Caco-2 (cell line): ENCODE measurements at regions not wholly inside any gene's neighbourhood (a gene's known extent, or its start where the extent isn't known, plus 50 kb on each side); places are given as distances from the start of the nearest gene placed in this dataset.
"Not testable (repeated sequence)": the region's sequence is repeated elsewhere in the genome, so short reads cannot be mapped to it uniquely, and the experiment has no call there.

Source experiments
- BruUV-seq: library from RNA; stranded (reverse); fragments of 400-500 nt; replicated peaks from 2 replicates; lab custom pipeline; 2021; lab: Mats Ljungman, UMichigan
- CTCF ChIA-PET: fragments of 300-600 bp; sonication (Branson Sonifier 250); formaldehyde crosslinking; loops from one replicate; lab custom pipeline; 2022; ENCODE audit warnings: antibody characterized with exemption; lab: Charles Lee
- POLR2A ChIA-PET: fragments of 300-600 bp; sonication (Branson Sonifier 250); formaldehyde crosslinking; loops from one replicate; lab custom pipeline; 2022; ENCODE audit warnings: antibody characterized with exemption; lab: Charles Lee
- DNase-seq, 2 experiments: peaks; one replicate each; pipeline versions ENCODE4 v3.0.0 to v3.0.0-alpha.2; 2020 to 2022
- H3K27me3 ChIP-seq: replicated peaks from 2 replicates; pipeline ENCODE4 v1.6.0; 2011; ENCODE audit warnings: low read length; ENCODE audit not compliant: control insufficient read depth, insufficient read depth
- H3K36me3 ChIP-seq: 2 replicates; pipeline ENCODE4 v1.5.1; 2011; ENCODE audit warnings: low read length; ENCODE audit not compliant: control insufficient read depth, insufficient read depth
- H3K4me1 ChIP-seq: fragments of 250-450 bp; sonication (Bioruptor Pico); 2 replicates; pipeline ENCODE4 v1.5.1; 2020; ENCODE audit warnings: mild to moderate bottlenecking
- H3K4me3 ChIP-seq: 2 replicates; pipeline ENCODE4 v1.5.1; 2011; ENCODE audit warnings: low read depth, mild to moderate bottlenecking, control low read depth, low read length
- H3K9me3 ChIP-seq: fragments of 250-450 bp; sonication (Bioruptor Pico); 2 replicates; pipeline ENCODE4 v1.5.1; 2020; ENCODE audit warnings: mild to moderate bottlenecking, moderate library complexity
- H3K27ac Mint-ChIP-seq: one replicate; pipeline ENCODE4 v1.8.0; 2022; ENCODE audit warnings: mixed read lengths; ENCODE audit not compliant: unreplicated experiment
- H3K27me3 Mint-ChIP-seq: one replicate; pipeline ENCODE4 v1.8.0; 2022; ENCODE audit warnings: mixed read lengths; ENCODE audit not compliant: insufficient read depth, unreplicated experiment
- H3K36me3 Mint-ChIP-seq: one replicate; pipeline ENCODE4 v1.8.0; 2022; ENCODE audit warnings: mild to moderate bottlenecking, mixed read lengths; ENCODE audit not compliant: insufficient read depth, unreplicated experiment
- H3K4me1 Mint-ChIP-seq: one replicate; pipeline ENCODE4 v1.8.0; 2022; ENCODE audit warnings: low read depth, mixed read lengths; ENCODE audit not compliant: unreplicated experiment
- H3K4me3 Mint-ChIP-seq: one replicate; pipeline ENCODE4 v1.8.0; 2022; ENCODE audit warnings: mild to moderate bottlenecking, moderate library complexity, mixed read lengths; ENCODE audit not compliant: unreplicated experiment
- H3K9me3 Mint-ChIP-seq: one replicate; pipeline ENCODE4 v1.8.0; 2022; ENCODE audit warnings: mixed read lengths; ENCODE audit not compliant: unreplicated experiment
- intact Hi-C: fragments of 100-400 bp; cut with micrococcal nuclease; formaldehyde crosslinking; loops from one replicate; pipeline ENCODE4 v1.10.0; 2022; ENCODE audit not compliant: unreplicated experiment
- TF ChIP-seq, protein P1 (sequence below), 2 experiments: fragments of 200-600 bp in 1 of 2; IDR thresholded peaks; 1 replicate in 1 of 2; 2 replicates in 1 of 2; pipeline versions ENCODE4 v1.5.1 to v1.8.0; 2011 to 2022; ENCODE audit warnings: antibody characterized with exemption in 1 of 2, control low read depth in 1 of 2, inconsistent platforms in 1 of 2, low read depth in 1 of 2, low read length in 1 of 2, mild to moderate bottlenecking in 1 of 2, moderate library complexity in 1 of 2; ENCODE audit not compliant: insufficient read depth in 1 of 2, severe bottlenecking in 1 of 2, unreplicated experiment in 1 of 2

DNA sequence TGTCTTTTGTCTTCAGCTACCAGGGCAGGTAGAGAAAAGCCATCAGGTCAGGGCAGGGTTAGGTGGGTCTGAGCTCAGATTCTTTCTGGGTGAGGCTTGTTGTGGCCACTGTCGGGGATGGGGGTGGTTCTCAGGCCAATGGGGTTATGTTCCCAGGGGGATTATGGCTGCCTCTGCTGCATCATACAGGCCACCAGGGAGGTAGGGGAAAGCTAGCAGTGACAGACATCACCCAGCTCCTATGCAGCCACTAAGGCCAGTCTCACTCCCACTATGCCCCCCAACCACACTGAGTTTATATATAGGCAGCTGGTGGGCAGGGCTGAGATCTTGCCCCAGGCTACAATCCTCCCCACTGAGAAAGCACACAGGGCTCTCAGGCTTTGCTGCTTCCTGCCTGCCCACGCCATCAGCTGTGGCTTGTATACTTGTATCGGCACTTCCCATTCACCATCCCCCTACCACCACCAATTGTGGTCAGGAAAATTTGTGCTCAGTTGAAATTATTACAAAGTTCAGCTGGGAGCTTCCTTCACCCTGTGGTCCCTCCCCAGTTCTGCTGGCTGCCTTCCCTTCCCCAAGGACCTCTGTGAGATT, 72.6 kb upstream of the PTPN13 start:
- H3K4me3 Mint-ChIP-seq = no peak overlapping the region
- H3K9me3 ChIP-seq = peaks cover 15% of the 10 kb centered on the region
- BruUV-seq = no TSS peak
- DNase-seq = no peak
- H3K4me3 ChIP-seq = no peak overlapping the region
- intact Hi-C loops = no loop called here
- H3K27me3 Mint-ChIP-seq = peaks cover 6% of the 10 kb centered on the region
- CTCF ChIA-PET = no interaction called here
- no peaks in the 10 kb centered on the region for H3K36me3 Mint-ChIP-seq
- no peaks in the 10 kb centered on the region for H3K4me1 Mint-ChIP-seq
- no peaks in the 10 kb centered on the region for H3K4me1 ChIP-seq
- POLR2A ChIA-PET = no interaction called here
- TF ChIP-seq, protein P1, sequence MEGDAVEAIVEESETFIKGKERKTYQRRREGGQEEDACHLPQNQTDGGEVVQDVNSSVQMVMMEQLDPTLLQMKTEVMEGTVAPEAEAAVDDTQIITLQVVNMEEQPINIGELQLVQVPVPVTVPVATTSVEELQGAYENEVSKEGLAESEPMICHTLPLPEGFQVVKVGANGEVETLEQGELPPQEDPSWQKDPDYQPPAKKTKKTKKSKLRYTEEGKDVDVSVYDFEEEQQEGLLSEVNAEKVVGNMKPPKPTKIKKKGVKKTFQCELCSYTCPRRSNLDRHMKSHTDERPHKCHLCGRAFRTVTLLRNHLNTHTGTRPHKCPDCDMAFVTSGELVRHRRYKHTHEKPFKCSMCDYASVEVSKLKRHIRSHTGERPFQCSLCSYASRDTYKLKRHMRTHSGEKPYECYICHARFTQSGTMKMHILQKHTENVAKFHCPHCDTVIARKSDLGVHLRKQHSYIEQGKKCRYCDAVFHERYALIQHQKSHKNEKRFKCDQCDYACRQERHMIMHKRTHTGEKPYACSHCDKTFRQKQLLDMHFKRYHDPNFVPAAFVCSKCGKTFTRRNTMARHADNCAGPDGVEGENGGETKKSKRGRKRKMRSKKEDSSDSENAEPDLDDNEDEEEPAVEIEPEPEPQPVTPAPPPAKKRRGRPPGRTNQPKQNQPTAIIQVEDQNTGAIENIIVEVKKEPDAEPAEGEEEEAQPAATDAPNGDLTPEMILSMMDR (IDR thresholded peaks at IDR 0.05; ENCODE audit: insufficient read depth in 1 of 2, low read depth in 1 of 2, low read length in 1 of 2, severe bottlenecking in 1 of 2, unreplicated experiment in 1 of 2) = no peak
- H3K36me3 ChIP-seq = no peaks in the 10 kb centered on the region
- no peak overlapping the region for H3K27ac Mint-ChIP-seq
- no peaks in the 10 kb centered on the region for H3K27me3 ChIP-seq
- H3K9me3 Mint-ChIP-seq = peaks cover 23% of the 10 kb centered on the region

- no TSS peak for BruUV-seq
- no peak overlapping the region for H3K4me3 ChIP-seq
- no peak overlapping the region for H3K4me3 Mint-ChIP-seq
- H3K27me3 Mint-ChIP-seq = peaks cover 6% of the 10 kb centered on the region
- no peaks in the 10 kb centered on the region for H3K36me3 Mint-ChIP-seq
- no peak overlapping the region for H3K27ac Mint-ChIP-seq
- H3K4me1 Mint-ChIP-seq = no peaks in the 10 kb centered on the region
- H3K9me3 ChIP-seq = peaks cover 15% of the 10 kb centered on the region
- DNase-seq = no peak
- H3K36me3 ChIP-seq = no peaks in the 10 kb centered on the region
- H3K4me1 ChIP-seq = no peaks in the 10 kb centered on the region
- TF ChIP-seq, protein P1 (IDR thresholded peaks at IDR 0.05; ENCODE audit: insufficient read depth in 1 of 2, low read depth in 1 of 2, low read length in 1 of 2, severe bottlenecking in 1 of 2, unreplicated experiment in 1 of 2) = no peak
- CTCF ChIA-PET = interaction anchor here (0.9 to 1.1 kb wide), 2 partner anchors 21 to 24 kb away, joined by 3 to 9 read pairs; no protein-coding TSS in a partner anchor
- no peaks in the 10 kb centered on the region for H3K27me3 ChIP-seq
- peaks cover 23% of the 10 kb centered on the region for H3K9me3 Mint-ChIP-seq
- POLR2A ChIA-PET = no interaction called here
- intact Hi-C loops = no loop called here
Measured at GRCh38 chr4:86522349-86522748, 71.8 kb upstream of the PTPN13 start.

DNA sequence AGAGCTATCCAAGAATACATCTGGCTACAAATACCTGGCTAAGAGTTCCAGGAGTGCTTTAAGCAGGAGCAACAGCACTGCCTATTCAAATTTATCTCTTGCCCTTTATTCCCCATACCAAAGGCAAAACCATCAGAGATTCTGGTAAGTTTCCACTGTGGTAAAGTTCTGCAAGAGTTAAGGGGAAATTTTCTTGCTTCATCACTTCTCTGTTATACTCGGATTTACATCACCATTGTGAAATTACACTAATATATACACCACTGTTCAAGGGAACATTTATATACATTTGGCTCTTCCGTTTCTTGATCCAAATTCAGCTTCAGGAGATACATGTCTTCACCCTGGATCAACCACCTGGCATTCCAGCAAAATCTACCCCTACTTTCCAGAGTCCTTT, 70.8 kb upstream of the PTPN13 start:
- ChIA-PET CTCF (no interaction called here), POLR2A (no interaction called here)
- Mint-ChIP-seq H3K4me3 (no peak overlapping the region), H3K9me3 (peaks cover 20% of the 10 kb centered on the region), H3K27me3 (peaks cover 6% of the 10 kb centered on the region), H3K27ac (no peak overlapping the region), H3K4me1 (no peaks in the 10 kb centered on the region), H3K36me3 (no peaks in the 10 kb centered on the region)
- no peak for DNase-seq
- Histone ChIP-seq H3K36me3 (no peaks in the 10 kb centered on the region), H3K4me1 (no peaks in the 10 kb centered on the region), H3K27me3 (no peaks in the 10 kb centered on the region), H3K4me3 (no peak overlapping the region), H3K9me3 (peaks cover 15% of the 10 kb centered on the region)
- TF ChIP-seq, protein P1 (IDR thresholded peaks at IDR 0.05; ENCODE audit: insufficient read depth in 1 of 2, low read depth in 1 of 2, low read length in 1 of 2, severe bottlenecking in 1 of 2, unreplicated experiment in 1 of 2) = no peak
- BruUV-seq = no TSS peak
- intact Hi-C loops = no loop called here

- H3K4me1 Mint-ChIP-seq, intact Hi-C loops, CTCF ChIA-PET, H3K4me3 Mint-ChIP-seq, BruUV-seq, H3K4me1 ChIP-seq, DNase-seq, H3K9me3 ChIP-seq, H3K27me3 Mint-ChIP-seq, H3K36me3 ChIP-seq, H3K36me3 Mint-ChIP-seq, H3K27ac Mint-ChIP-seq, H3K9me3 Mint-ChIP-seq, POLR2A ChIA-PET, H3K27me3 ChIP-seq, H3K4me3 ChIP-seq: not testable (repeated sequence)
Measured at GRCh38 chr4:86527713-86528112, 66.4 kb upstream of the PTPN13 start.
